RPMI7951 (cell line): ENCODE measurements at regions not wholly inside any gene's neighbourhood (a gene's known extent, or its start where the extent isn't known, plus 50 kb on each side); places are given as distances from the start of the nearest gene placed in this dataset.

Source experiments
- DNase-seq: peaks from one replicate; pipeline ENCODE4 v3.0.0-alpha.2; 2012; ENCODE audit warnings: low read depth

DNA sequence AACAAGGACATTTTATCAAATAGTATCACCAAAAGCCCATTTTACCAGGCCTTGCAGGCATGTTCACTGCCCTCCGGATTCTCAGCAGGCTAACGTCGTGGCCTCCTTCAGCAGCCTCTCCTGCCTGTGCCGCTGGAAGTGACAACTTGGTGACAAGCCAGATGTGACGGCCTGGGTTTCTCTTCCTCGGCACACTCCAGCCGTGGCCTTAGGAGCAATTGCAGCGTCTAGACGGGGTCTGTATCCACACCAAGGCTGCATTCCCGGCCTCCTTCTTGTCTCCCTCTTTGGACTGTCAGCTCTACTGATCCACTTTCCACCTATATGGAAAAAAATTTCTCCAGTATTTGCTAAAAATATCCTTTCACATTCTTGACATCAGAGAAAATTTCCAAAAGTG, 145.3 kb upstream of the MGMT start:
- no peak for DNase-seq

DNA sequence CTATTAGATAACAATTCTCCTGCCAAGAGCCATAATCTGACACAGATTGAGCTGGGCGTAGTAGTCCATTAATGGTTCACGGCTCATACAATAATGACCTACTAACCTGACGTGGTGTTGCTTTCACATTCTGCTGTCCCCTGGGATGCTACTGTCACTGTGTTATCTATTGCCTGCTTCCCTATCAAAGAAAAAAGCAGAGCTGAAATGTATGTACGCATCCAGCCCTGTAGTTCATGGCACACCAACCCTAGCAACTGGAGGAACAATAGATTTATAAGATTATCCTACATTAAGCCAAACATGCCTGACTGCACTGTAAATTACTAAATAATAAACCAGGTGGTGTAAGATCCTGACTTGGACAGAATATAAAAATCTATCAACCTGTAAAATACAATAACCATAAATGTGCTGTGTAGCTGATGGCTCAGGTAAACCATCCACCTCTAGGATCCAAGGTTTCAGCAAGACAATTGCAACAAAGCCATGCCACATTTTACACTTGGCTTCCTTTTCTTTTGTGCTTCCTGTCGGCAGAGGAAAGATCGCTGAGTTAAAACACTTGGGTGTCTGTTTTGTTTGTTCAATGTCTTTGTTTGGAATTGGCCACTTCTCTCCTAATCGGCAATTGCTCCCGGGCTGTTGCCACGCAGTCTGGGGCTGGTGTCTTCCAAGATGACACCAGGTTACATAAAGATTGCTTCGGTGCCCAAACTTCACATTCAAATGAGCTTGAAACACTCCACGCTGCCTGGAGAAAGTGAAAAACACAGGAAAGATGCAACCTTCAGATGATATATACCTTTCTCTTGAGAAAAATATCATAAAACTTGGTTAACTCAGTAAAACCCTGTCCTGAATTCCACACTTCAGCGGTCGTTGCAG, 143.9 kb upstream of the MGMT start:
- no peak for DNase-seq

DNA sequence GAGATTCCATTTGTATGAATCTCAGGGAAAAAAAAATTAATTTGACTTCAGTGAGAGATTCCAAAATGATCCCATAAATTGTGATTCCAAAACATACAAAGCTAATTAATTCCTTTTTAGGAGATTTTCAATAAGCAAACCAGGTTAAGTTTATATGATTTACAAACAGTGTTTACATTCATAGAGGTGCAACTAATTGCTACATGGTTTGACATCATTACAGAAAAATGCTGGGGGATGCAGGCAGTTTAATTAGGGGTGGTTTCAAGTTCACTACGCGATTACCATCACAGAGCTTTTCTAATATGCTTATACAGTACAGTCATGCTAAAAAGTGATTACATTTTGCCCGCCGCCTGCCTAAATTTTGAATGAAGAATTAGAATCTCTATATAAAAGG, 143.2 kb upstream of the MGMT start:
- no peak for DNase-seq

DNA sequence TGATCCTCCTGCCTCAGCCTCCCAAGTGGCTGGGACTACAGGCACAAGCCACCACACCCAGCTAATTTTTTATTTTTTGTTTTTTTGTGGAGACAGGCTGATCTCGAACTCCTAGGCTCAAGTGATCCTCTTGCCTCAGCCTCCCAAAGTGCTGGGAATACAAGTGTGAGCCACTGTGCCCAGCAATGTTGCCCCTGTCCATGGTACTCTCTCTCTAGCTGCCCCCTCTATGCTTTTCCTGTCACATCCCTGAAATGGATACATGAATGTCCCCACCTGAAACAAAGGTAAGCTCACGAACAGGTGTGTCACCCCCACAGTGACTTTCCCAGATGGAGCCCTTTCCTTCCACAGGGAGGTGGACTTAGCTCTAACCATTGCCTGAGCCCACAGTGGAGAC, 141.1 kb upstream of the MGMT start:
- DNase-seq = no peak

DNA sequence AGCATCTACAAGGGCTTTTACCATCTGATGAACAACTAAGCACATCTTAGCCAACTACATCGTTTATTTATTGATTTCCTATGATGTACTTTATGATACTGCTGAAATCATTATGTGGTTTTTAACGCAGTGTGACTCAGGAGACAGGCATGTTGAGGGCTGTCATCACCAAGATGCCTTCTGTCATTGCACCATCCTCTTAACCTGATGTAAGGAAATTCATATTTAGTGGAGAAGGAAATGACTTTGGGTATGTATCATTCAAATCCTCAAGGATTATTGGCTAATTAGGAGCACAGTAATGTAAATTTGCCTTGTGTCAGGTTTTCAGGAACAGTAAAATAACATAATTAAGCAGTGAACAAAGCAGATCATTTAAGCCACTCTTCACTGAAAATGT, 138.5 kb upstream of the MGMT start:
- DNase-seq = no peak

DNA sequence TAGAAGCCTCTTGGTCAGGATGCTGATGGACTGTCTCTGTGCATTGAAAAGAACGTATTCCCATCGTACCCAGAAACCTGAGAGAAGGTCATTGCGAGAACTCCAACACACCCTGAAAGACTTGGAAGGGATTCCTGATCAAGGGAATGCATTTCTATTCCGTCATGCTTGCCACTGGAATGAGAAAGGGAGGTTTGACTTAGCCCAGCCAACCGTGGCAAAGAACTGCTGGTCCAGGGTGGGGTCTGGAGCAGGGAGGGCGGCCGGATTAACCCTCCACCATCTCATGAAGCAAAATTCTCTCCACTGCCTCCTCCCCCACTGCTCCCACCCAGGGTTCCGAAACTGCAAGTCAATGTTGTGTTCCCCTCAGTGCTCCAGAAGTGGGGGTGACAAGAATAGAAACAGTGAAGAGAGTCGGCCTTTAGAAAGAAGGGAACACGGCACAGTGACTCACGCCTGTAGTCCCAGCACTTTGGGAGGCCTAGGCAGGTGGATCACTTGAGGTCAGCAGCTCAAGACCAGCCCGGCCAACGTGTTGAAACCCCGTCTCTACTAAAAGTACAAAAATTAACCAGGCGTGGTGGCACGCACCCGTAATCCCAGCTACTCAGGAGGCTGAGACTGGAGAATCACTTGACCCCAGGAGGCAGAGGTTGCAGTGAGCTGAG, 137.5 kb upstream of the MGMT start:
- DNase-seq = no peak

DNA sequence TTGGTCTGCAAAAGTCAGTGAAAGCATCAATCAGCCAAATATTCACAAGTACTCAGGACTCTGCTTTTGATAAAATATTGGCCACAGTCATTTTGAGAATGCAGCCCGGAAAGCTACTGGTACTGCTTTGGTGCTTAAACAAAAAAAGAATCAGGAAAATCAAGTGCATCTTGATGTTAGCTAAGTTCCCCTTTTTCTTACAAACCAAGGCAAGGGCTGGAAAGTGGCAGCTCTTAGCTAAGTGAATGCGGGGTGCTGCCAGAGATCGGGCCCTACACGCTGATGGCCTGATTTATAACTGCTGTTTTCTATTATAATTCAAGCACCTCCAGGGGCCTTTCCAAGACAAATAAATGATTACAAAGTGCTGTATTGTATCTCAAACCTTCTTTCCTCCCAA, 136.8 kb upstream of the MGMT start:
- DNase-seq = no peak

DNA sequence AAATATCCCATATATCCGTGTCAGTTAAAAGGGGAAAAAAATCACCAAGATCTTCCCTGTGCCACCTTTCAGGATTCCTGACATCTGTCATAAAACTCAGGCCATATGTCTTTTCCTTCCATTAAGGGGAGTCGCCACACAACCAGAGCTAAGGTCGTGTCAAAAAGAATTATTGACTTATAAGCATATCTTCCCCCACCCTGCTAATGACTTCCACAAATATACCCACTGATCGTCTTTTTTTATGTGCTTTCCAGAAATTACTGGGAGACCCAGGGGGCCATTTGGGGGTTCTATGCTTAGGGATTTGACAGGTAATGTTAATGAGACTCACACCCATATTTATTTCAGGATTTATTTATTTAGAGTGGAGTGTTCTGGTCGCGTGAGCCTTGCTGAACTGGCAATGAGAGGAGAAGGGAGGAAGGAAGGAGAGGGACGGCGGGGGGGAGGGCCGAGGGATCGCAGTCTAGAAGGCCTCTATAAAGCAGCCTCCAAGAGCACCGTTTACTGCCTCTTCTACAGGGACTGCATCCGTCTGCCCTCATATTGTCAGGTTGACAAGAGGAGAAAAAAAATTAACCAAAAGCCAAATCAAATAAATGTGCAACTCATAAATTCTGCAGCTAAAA, 135.7 kb upstream of the MGMT start:
- no peak for DNase-seq

DNA sequence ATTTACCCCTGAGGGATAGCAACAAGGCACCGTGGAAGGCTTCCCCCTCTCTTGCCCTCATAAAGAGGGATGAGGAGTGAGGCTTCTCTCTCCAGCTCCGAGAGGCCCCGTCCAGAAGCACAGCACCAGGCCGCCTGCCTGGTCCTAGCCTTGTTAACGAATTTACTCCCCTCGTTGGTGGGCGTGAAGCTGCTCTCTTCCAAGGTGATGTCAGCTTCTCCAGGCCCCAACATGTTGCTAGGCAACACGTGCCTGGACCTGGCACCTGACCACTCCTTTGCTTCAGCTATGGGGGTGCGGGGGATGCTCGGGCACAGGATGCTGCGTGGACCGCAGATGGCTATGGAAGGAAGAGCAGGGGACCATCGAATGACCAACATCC, 135.2 kb upstream of the MGMT start:
- no peak for DNase-seq

DNA sequence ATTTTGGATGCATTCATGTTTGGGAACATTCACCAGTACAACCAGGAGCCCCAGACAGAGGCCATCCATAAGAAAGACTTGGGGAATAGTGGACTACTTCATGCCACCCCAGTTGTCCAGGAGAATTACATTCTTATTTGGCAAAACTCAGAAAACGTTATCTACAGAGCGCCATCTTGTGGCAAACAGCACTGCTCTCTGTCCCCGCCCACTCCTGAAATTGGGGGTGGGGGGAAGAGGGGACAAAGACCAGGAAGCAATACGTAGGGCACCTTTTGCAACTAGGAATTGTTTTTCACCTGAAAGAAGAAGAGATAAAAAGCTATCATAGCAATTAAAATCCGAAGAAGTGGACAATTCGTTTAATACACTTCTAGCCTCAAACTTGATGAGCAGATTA, 134.6 kb upstream of the MGMT start:
- no peak for DNase-seq

DNA sequence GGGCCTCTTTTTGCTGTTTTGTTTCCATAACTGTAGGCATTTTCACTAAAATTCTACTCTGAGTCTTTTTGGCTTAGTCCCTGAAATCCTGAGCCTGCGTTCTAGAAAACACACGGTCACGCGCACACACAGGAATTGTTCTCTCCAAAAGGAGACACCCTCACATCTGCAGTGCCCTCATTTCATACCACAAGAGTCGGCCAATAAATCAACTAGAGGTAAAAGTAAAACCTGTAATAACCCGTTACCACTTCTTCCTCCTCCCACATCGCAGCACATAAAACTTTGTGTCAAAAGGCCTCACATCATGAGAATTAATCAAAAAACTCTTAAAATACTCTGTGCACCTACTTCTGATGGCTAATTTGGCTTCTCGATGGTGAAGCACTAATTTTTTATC, 133.3 kb upstream of the MGMT start:
- DNase-seq = no peak

DNA sequence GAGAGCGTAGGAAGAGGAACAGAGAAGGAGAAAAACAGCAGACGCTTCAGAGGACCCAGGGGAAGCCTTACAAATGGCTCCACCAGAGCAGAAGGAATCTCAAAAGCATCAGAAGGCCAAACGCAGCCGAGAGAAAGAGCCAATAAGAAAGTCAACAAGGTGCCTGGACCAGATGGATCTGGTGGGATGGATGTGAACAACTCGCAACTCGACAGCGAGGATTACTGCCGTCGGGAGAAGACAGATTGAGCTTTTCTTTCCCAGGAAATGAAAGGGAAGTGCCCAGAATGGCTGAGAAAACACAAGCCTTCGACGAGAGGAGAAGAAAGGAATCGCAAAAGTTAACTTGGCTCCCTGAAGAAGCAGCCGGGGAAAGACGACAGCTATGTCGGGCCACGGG, 132.8 kb upstream of the MGMT start:
- no peak for DNase-seq

DNA sequence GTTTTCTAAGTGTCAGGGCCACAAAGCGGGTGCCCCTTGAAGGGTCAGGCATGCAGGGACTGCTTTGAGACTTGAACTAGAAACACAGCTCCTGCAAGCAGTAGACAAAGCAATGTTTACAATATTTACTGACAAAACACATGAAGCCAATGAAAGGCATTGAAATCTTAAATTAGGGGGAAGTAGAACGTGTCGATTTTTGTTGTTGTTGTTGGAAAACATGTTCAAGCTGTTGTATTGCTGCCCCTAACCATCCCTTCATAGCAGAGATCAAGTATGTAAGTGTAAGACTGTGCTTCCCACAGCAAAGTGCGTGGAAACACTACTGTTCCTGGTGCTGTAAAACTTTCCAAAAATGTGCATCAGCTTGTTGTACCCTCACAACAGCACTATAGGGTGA, 131.6 kb upstream of the MGMT start:
- DNase-seq = no peak

DNA sequence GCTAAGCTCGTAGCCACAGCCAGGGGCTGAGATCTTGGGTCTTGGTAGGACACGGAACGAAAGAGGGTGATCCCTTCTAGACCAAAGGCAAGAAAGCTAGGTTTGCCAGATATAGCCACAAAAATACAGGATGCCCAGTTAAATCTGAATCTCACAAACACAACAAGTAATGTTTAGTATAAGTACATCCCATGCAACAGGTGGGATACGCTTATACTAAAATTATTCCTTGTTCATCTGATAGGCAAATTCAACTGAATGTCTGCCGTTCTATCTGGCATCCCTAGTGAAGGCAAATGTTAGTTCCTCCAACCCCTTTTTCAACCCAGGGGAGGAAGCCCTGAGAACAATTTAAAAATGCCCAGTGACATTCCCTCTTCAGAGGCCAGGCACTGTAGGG, 131.1 kb upstream of the MGMT start:
- no peak for DNase-seq

DNA sequence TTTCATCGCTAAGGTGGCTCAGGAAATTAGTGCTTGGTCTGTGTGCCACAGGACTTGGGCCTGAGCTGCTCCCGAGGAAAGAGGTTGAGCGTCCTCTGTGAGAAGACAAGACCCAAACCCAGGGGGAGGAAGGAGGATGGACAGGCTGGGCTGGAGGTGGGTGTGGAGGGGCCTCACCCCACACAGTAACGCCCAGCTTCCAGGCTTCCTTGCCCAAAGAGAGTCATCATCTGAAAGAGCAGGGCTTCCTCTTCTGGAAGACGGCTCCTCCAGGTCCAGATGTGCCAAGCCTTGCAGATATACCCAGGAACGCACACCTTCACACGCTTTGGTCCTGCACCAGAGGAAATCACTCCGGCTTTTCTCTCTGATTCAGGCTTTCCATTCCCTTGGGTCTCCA, 127.8 kb upstream of the MGMT start:
- DNase-seq = no peak

DNA sequence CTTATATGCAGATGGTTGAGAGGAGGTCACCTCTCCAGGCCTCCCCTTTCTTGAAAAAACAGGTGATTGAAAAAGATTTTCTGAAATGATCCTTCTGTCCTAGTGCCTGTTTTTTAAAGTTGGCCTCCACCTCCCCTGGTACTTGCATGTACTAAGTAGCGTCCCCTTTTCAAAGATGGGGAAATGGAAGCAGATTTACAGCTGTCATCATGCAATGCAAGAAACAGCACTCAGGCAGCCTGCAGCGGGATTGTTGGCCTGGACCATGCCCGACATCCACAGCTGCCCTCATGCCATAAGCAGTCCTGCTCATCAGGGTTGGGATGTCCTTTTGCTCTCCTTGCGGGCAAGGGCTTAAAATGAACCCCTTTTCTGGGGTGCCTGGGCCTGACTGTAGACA, 127.2 kb upstream of the MGMT start:
- no peak for DNase-seq

DNA sequence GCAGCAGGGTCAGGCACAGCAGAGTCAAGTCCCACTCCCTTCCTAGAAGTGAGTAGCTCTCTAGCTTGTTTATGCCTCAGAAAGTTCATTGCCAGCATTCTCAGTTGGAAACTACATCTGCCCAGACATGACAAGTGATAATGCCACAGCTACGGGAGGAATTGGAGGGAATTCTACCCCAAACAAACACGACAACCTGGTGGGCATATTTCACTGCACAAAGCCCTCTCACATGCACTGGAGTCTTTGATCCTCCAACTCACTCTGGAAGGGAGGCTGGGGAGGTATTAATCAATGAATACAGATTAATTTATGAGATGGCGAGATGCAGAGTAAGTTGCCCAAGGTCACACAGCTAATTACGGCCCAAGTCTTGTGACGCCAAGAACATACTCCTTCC, 126.0 kb upstream of the MGMT start:
- no peak for DNase-seq

DNA sequence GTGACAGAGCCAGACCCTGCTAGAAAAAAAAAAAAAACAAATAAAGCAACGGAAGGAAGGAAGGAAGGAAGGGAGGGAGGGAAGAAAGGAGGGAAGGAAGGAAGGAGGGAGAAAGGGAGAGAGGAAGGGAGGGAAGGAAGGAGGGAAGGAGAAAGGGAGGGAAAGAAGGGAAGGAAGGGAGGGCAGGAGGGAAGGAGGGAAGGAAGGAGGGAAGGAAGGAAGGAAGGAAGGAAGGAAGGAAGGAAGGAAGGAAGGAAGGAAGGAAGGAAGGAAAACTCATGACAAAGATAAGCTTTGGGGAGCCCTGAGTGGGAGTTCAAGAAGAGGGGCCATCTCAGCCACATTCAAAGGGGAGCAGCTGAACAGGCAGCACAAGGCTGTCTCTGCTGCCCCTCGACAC, 124.7 kb upstream of the MGMT start:
- DNase-seq = no peak

DNA sequence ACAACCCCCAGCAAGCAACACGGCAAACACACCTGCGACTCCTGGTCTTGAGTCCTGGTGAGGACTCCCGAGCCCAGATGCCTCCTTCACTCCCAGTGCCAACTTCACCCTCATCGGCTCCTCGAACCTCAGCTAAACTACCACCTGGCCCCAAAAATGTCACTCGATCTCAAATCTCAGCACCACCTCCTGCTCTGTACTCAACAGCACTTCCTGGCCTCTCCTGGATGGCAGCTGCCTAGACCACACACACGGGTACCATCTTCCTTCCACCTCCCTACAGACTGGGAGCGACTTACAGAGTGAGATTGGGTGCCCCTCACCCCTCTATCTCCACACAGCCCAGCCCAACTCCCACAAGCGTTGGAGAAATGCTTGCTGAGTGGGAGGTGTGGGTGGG, 123.9 kb upstream of the MGMT start:
- no peak for DNase-seq

DNA sequence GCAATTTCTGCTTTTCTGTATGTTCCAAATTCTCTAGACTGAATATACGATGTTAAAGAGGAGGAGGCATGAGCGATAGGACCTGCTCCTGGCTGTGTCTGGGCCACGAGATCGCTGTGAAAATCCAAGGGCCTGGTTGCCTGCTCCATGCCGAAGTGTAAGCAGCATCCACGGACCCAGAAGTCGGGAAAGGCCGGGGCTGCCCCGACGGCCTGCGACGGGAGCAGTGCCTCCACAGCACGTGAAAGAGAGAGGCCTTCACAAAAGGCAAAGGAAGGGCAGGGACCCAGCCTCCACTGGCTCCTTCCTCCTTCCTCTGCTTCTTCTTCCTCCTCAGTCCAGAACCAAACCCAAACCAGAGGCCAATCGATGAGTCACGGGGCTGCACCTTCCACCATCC, 122.9 kb upstream of the MGMT start:
- DNase-seq = no peak

DNA sequence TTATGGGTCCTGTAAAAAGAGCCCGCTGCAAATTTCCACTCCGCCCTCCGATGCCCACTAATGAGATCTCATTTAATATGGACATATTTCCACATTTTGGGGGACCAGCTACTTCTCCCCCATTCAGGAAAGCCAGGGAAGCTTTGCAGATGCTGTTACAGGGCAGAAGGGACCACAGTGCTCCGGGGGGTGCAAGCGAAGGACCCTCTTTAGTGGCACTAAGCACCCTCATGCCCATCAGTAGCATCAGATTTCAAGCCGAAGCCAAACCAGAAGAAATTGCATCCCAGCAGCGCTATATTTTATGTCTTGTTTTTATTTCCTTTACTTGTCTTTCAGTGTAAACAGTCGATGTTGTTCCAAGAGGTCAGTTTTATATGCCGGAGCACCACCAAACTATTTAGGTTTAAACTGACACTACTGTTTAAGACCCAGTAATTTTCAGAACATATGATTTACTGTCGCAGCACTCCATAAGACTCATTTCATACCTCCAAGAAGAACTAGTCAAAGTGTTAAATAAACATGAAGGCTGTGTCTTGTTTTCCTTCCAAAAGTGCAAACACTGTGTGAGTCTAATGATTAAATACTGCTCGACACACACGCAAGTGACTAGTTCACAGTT, 122.2 kb upstream of the MGMT start:
- DNase-seq = no peak

DNA sequence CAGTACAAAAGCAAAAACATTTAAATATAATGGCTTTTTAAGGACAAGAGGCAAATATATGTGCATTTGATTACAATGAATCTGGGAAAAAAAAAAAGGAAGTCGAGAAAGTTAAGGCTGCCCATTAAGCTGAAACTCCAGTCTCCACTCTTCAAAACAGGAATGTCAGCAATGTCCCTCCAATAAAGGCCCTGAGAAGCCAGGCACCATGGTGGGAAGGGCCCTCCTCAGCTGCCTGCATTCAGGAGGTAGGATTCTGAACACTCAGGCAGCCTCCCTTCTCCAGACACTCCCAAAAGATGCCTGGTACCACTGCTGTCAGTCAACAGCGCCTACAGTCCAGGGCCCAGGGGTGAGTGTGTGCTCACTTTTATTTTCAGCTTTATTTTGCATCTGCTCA, 121.3 kb upstream of the MGMT start:
- DNase-seq = no peak

DNA sequence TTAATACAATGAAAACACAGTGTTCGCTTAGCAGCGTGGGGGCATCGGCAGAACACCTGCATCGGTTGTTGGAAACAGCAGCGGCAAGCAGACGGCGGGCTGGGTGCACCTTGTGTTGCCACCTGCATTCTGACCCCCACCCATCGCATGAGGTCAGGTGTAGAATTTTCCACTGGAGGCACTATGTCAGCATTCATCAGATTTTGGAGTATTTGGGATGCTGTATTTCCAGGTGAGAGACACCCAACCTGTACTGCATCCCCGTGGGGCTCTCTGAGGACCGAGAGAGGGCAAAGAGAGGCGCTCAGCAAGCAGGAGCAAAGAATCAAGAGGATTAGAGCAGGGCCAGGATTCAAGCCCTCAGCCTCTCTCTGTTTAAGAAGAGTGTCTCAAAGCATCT, 116.4 kb upstream of the MGMT start:
- DNase-seq = no peak
